RWPE2 (cell line): ENCODE measurements at regions not wholly inside any gene's neighbourhood (a gene's known extent, or its start where the extent isn't known, plus 50 kb on each side); places are given as distances from the start of the nearest gene placed in this dataset.
"Not testable (repeated sequence)": the region's sequence is repeated elsewhere in the genome, so short reads cannot be mapped to it uniquely, and the experiment has no call there.

Experiments
- ATAC-seq: fragments of 200-7000 bp; cut with Tn5 transposase; 3 replicates; pipeline ENCODE4 v1.9.1; 2021; ENCODE audit warnings: low read depth
- DNase-seq: peaks from one replicate; pipeline ENCODE4 v3.0.0-alpha.2; 2020; ENCODE audit warnings: low spot score
- H3K27ac ChIP-seq: fragments of 450-650 bp; 2 replicates; pipeline ENCODE4 v1.5.1; 2017; ENCODE audit warnings: mild to moderate bottlenecking; ENCODE audit not compliant: poor library complexity, severe bottlenecking
- H3K27me3 ChIP-seq: fragments of 250-450 bp; sonication (Bioruptor Pico); 2 replicates; pipeline ENCODE4 v1.5.1; 2021; ENCODE audit warnings: mild to moderate bottlenecking, moderate library complexity; ENCODE audit not compliant: insufficient read depth, poor library complexity, severe bottlenecking
- H3K36me3 ChIP-seq: fragments of 250-450 bp; sonication (Bioruptor Pico); 2 replicates; pipeline ENCODE4 v1.5.1; 2020; ENCODE audit warnings: low read depth, mild to moderate bottlenecking, moderate library complexity
- H3K4me1 ChIP-seq: fragments of 250-450 bp; sonication (Bioruptor Pico); 2 replicates; pipeline ENCODE4 v1.5.1; 2021; ENCODE audit warnings: mild to moderate bottlenecking, moderate library complexity; ENCODE audit not compliant: insufficient read depth, poor library complexity, severe bottlenecking
- H3K4me3 ChIP-seq: fragments of 250-450 bp; sonication (Bioruptor Pico); 2 replicates; pipeline ENCODE4 v1.5.1; 2021; ENCODE audit warnings: mild to moderate bottlenecking, moderate library complexity; ENCODE audit not compliant: severe bottlenecking
- H3K9me3 ChIP-seq: fragments of 250-450 bp; sonication (Bioruptor Pico); 2 replicates; pipeline ENCODE4 v1.5.1; 2021; ENCODE audit warnings: mild to moderate bottlenecking, moderate library complexity; ENCODE audit not compliant: severe bottlenecking
- TF ChIP-seq, protein P1 (sequence below): fragments of 450-650 bp; IDR thresholded peaks from one replicate; pipeline ENCODE4 v1.5.1; 2017; ENCODE audit warnings: mild to moderate bottlenecking, moderate library complexity; ENCODE audit not compliant: poor library complexity, severe bottlenecking

DNA sequence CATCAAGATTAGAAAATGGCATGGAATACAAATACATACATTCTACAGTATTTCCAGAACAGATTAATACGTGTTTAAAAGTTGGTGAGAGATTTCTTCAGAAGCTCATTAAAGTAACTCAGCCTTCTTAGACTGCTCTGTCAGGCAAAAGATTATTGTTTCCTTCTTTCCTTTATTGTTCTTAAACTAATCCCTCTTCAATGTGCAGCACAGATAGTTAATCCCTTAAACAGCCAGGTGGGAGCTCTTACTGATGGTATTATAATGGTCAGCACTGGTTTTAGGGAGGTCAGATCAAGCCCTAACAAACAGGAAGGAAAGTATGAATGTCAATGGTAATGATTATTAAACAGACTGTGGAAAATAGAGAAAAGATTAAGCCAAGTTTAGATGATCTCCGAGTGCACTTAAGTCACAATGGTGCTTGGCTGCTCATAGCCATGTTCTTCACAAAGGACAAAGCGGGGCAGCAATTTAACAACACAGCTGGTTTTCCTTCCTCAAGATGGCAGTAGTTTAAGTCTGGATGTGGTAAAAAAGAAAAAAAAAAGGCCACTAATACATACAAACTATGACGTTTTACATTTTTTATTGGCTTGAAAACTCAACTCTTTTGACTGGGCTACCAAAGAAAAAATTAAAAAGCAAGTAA lies 992.6 kb downstream of the PCDH9 start:
- ATAC-seq (no peak), DNase-seq (no peak)
- H3K4me1 ChIP-seq, result no peaks in the 10 kb centered on the region
- no peak overlapping the region for H3K4me3 ChIP-seq
- no peaks in the 10 kb centered on the region for H3K9me3 ChIP-seq
- no peaks in the 10 kb centered on the region for H3K36me3 ChIP-seq
- H3K27me3 ChIP-seq, result no peaks in the 10 kb centered on the region
- TF ChIP-seq, protein P1, sequence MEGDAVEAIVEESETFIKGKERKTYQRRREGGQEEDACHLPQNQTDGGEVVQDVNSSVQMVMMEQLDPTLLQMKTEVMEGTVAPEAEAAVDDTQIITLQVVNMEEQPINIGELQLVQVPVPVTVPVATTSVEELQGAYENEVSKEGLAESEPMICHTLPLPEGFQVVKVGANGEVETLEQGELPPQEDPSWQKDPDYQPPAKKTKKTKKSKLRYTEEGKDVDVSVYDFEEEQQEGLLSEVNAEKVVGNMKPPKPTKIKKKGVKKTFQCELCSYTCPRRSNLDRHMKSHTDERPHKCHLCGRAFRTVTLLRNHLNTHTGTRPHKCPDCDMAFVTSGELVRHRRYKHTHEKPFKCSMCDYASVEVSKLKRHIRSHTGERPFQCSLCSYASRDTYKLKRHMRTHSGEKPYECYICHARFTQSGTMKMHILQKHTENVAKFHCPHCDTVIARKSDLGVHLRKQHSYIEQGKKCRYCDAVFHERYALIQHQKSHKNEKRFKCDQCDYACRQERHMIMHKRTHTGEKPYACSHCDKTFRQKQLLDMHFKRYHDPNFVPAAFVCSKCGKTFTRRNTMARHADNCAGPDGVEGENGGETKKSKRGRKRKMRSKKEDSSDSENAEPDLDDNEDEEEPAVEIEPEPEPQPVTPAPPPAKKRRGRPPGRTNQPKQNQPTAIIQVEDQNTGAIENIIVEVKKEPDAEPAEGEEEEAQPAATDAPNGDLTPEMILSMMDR, result no peak
- no peak overlapping the region for H3K27ac ChIP-seq

DNA sequence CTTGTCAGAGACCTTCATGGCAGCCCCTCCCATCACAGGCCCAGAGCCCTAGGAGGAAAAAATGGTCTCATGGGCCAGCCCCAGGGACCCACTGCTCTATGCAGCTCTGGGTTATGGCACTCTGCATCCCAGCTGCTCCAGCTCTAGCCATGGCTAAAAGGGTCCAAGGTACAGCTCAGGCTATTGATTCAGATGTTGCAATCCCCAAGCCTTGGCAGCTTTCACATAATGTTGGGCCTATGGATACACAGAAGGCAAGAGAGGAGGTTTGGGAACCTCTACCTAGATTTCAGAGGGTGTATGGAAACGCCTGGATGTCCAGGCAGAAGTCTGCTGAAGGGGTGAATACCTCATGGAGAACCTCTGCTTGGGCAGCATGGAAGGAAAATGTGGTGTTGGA lies 996.0 kb downstream of the PCDH9 start:
- Histone ChIP-seq H3K36me3 (no peaks in the 10 kb centered on the region), H3K27ac (no peak overlapping the region), H3K4me3 (no peak overlapping the region), H3K9me3 (no peaks in the 10 kb centered on the region), H3K4me1 (no peaks in the 10 kb centered on the region), H3K27me3 (no peaks in the 10 kb centered on the region)
- DNase-seq (no peak), ATAC-seq (no peak)
- TF ChIP-seq, protein P1, result no peak

DNA sequence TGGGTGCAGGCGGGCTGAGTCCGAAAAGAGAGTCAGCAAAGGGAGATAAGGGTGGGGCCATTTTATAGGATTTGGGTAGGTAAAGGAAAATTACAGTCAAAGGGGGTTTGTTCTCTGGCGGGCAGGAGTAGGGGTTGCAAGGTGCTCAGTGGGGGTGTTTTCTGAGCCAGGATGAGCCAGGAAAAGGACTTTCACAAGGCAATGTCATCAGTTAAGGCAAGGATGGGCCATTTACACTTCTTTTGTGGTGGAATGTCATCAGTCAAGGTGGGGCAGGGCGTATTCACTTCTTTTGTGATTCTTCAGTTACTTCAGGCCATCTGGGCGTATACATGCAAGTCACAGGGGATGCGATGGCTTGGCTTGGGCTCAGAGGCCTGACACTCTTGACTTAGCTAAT lies 998.2 kb downstream of the PCDH9 start:
- not testable (repeated sequence) for DNase-seq, H3K4me1 ChIP-seq, H3K27me3 ChIP-seq, H3K36me3 ChIP-seq, H3K9me3 ChIP-seq, H3K27ac ChIP-seq, H3K4me3 ChIP-seq, ATAC-seq

DNA sequence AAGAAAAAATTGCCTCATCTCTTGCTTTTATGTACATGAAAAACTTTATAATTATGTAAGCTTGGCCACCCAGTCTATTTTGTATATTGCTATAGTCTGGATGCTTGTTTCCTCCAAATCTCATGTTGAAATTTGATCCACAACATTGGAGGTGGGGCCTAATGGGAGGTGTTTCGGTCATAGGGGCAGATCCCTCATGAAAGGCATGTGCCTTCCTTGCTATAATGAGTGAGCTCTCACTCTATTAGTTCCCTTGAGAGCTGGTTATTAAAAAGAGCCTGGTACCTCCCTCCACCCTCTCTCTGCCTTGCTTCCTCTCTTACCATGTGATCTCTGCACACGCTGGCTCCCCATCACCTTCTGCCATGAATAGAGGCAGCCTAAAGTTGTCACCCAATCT lies 1005.1 kb downstream of the PCDH9 start:
- peaks cover 2% of the 10 kb centered on the region for H3K9me3 ChIP-seq
- TF ChIP-seq, protein P1, result no peak
- H3K4me3 ChIP-seq, result no peak overlapping the region
- no peaks in the 10 kb centered on the region for H3K4me1 ChIP-seq
- no peak overlapping the region for H3K27ac ChIP-seq
- H3K36me3 ChIP-seq, result no peaks in the 10 kb centered on the region
- no peak for ATAC-seq
- no peaks in the 10 kb centered on the region for H3K27me3 ChIP-seq
- DNase-seq, result no peak

DNA sequence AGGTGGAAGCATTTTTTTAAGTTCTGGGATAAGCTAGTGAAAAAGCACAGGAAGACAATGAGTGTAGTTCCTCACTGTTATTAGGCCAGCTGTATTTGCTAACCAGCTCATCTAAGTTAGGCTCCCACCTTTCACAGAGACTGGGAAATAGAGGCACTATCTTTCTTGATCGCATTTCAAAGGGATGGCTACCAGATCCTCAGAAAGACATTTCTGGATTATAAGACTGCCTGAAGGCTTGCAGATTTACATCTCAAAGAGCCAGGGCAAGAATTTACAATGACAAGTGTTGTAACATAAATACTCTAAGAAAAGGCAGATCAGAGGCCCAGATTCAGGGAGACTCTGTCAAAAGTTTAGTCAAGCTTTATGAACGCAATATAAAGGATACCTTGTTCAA lies 1005.5 kb downstream of the PCDH9 start:
- ATAC-seq, result no peak
- H3K36me3 ChIP-seq, result no peaks in the 10 kb centered on the region
- no peak overlapping the region for H3K27ac ChIP-seq
- TF ChIP-seq, protein P1, result no peak
- H3K4me1 ChIP-seq, result no peaks in the 10 kb centered on the region
- no peak overlapping the region for H3K4me3 ChIP-seq
- H3K27me3 ChIP-seq, result no peaks in the 10 kb centered on the region
- DNase-seq, result no peak
- H3K9me3 ChIP-seq, result peaks cover 2% of the 10 kb centered on the region
